GM21526 (cell line): ENCODE measurements at regions not wholly inside any gene's neighbourhood (a gene's known extent, or its start where the extent isn't known, plus 50 kb on each side); places are given as distances from the start of the nearest gene placed in this dataset.
"Not testable (repeated sequence)": the region's sequence is repeated elsewhere in the genome, so short reads cannot be mapped to it uniquely, and the experiment has no call there.

Experiments
- ATAC-seq: cut with Tn5 transposase; IDR thresholded peaks from one replicate; pipeline ENCODE4 v1.9.1; 2021; ENCODE audit warnings: moderate library complexity; ENCODE audit not compliant: unreplicated experiment, low FRiP score

- no peak for ATAC-seq
Observed at GRCh38 chrX:122943918-122944317, 240.2 kb upstream of the GRIA3 start.

DNA sequence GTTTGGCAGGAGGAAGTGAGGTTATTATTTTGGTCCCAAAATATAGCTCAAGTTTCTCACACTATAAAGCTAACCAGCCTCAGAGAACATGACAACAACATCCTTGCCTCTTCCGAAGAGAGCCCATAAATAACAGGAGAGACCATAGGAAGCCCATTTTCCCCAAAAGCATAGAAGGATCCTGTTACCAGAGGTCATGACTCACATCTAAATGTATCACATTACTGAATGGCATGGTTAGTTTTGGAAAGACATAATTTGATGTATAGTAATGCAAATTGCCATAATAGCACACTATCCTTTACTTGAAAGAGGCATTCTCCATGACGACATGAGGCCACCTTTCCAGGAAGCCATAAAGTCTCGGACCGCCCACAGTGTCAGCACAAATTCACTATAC, 238.8 kb upstream of the GRIA3 start:
- no peak for ATAC-seq

- no peak for ATAC-seq
Observed at GRCh38 chrX:122972604-122973003, 211.5 kb upstream of the GRIA3 start.

DNA sequence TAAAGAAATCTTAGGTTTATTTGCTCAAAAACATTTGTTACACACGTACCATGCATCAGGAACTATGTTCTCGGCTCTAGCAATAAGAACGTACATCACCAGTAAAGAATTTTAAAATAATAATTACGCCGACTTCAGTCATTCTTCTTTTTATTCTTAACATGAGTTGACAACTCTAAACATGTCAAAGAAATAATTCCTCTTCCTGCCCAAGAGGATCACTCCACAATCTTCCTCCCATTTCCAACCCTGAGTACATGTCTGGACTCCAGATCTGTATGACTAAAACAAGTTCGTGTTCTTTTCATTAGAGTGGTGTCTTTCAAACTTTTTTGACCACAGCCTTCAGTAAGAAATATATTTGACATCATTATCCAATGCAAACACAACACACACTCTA, 201.6 kb upstream of the GRIA3 start:
- ATAC-seq, result no peak

DNA sequence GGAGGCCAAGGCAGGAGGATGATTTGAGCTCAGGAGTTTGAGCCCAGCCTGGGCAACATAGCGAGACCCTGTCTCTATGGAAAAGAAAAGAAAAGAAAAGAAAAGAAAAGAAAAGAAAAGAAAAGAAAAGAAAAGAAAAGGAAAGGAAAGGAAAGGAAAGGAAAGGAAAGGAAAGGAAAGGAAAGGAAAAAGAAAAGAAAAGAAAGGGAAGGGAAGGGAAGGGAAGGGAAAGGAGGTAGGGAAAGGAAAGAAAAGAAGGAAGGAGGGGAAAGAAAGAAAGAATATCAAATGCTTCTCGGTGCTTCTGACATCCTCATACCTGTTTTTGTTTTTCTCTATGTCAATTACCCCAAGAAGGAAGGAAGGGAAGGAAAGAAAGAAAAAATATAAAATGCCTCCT, 181.2 kb upstream of the GRIA3 start:
- not testable (repeated sequence) for ATAC-seq

GRCh38 chrX:123013141-123013540, 170.9 kb upstream of the GRIA3 start:
- no peak for ATAC-seq

- no peak for ATAC-seq
Observed at GRCh38 chrX:123036401-123036800, 147.7 kb upstream of the GRIA3 start.

DNA sequence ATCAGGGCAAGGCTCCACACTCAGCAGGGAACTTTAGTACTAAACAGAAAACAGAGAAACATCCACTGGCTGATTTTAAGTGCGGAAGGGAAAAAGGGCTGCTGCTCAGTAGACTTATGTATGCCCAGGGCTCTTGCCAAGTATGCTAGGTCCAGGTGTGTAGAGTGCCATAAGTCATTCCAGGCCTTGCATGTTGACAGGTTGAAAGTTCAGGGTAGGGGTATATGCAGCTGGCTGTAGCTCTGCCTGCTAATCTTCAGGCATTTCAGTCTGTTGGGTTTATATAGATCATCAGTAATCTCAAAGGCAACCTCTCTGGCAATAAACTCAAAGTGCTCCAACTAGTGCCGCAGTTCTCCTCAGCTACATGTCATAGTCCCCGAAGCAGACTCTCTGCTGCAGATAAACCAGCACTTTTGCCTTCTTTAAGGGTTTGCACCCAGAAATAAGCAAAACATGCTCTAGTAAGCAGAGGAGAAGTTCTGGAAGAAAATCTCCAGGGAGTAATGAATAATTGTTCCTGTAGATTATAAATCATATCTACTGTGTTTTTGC, 134.9 kb upstream of the GRIA3 start:
- no peak for ATAC-seq

- ATAC-seq, result no peak
Observed at GRCh38 chrX:123060986-123061385, 123.1 kb upstream of the GRIA3 start.

DNA sequence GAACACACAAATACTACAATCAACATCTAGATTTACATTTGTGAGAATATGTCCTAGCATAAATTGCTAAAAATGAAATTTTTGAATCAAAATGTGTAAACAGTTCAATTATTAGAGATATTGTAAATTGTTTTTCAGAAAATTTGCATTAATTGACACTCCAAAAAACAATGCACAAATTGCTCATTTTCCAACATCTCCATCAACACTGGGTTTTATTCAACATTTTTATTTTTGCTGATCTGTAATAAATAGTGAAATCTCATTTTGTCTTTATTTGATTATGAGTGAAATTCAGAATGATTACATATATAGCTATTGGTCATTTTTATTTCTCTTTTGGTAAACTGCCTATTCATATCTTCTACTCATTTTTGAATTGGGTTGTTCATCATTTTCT, 120.0 kb upstream of the GRIA3 start:
- no peak for ATAC-seq

- ATAC-seq, result no peak
Observed at GRCh38 chrX:123072686-123073385, 111.2 kb upstream of the GRIA3 start.

DNA sequence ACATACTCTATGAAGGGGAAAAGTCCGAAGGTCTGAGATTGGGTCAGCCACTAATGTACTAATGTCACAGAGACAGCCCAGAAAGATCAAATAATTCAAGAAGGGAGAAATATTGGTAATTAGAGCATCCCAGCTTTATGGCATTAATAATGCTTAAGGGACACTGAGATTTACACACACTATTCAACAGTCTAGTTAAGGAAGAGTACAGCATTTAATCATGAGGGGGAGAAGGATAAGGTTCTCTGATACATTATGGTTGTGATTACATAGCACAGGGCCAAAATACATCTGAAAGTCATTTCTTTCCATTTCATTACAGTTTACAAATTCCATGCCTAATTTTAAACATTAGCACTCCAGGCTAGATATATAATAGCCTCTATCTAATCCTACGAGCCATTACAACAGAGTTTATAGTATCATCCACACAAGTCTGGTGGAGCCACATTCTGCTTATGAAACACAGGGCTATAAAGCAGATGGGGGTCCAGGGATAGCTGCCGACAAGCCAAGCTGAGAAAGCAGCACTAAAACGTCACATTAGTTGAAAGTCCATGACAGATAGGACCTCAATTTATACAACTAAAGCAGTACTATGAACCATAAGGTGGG, 108.0 kb upstream of the GRIA3 start:
- no peak for ATAC-seq

- no peak for ATAC-seq
Observed at GRCh38 chrX:123077631-123078030, 106.4 kb upstream of the GRIA3 start.

- ATAC-seq, result no peak
Observed at GRCh38 chrX:123080065-123080464, 104.0 kb upstream of the GRIA3 start.

DNA sequence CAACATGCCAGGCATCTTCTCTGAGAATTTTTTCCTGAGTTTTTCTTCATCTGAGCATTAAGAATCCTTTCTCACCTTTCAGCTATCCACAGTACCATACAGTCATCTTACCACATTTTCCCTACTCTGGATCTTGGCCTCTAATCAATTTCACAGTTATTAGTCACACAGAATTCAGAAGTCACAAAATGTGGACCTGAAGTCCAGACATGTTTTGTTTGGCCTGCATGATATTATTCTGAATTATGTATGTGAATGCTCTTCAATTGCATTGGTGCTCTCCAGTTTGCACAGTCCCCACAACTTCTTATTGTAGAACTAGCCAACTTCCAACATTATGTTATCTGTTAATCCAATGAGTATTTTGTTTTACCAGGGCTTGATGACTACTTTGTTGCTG, 102.3 kb upstream of the GRIA3 start:
- ATAC-seq, result no peak

GRCh38 chrX:123083924-123084323, 100.2 kb upstream of the GRIA3 start:
- no peak for ATAC-seq

DNA sequence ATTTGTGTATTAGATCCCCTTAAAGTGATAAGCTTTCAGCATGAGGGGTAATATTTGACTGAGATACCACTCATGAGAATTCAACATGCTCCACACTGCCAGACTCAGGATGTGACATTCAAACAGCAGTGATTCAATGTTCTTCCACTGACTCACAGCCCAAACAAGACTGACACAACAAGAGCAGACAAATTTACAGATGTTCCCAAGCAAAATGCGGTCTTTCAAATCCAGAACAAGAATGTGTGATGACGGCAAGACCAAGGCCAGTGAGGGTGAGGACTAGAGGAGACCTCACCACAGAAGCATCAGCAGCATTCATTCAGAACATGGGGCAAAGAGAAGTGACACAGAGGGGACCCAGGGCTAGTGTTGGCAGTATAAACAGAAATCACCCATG, 99.3 kb upstream of the GRIA3 start:
- ATAC-seq, result no peak

DNA sequence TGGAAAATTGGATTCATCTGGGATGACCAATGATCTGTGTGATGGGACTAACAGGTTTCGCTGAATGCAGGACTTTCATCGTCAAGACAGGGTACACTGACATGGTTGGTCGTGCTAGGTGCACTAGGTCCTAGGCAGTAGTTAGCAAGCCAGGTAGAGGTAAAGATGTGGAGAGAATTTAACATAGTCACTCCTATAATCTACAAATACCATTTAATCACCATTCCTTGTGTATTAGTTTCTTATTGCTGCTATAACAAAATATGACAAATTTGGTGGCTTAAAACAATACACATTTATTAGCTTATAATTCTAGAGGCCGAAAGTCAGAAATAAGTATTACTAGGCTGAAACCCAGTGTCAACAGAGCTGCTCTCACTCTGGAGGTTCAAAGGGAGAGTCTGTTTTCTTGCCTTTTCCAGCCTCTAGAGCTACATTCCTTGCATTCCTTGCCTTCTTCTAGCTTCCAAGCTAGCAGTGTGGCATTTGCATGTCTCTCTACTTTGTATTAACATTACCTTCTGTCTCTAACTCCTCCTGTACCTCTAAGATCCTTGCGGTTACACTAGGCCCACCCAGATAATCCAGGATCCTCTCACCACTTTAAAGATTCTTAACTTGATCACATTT, 98.7 kb upstream of the GRIA3 start:
- no peak for ATAC-seq

DNA sequence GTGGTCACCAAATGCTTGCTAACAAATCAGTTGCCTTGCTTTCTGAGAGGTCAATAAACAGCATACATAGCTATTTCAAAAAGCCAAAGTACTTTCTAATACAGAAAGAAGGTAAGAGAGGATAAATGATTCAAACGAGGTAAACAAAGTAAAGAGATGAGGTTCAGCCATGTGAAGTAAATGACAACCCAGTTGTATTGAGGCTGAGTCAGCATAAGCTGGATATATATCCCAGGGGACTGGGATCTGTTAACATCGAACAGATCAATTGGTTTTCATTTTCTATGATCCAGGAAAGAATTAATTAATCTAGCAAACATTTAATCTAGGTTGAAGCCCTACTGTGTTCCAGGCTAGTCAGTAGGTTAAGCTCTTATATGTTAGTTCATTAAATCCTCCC, 97.3 kb upstream of the GRIA3 start:
- ATAC-seq, result no peak

DNA sequence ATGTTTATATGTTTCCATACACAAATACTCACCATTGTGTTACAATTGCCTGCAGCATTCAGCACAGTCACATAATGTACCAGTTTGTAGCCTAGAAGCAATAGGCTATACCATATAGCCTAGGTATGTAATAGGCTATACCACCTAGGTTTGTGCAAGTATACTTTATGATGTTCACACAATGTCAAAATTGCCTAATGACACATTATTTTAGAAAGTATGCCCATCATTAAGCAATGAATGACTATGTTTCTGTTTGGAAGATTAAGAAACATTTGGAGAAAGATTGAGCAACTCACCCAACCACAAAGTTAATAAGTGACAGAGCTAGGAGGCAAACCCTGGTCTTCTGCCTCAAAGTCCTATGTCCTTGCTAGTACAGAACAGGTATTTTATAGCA, 96.8 kb upstream of the GRIA3 start:
- no peak for ATAC-seq

DNA sequence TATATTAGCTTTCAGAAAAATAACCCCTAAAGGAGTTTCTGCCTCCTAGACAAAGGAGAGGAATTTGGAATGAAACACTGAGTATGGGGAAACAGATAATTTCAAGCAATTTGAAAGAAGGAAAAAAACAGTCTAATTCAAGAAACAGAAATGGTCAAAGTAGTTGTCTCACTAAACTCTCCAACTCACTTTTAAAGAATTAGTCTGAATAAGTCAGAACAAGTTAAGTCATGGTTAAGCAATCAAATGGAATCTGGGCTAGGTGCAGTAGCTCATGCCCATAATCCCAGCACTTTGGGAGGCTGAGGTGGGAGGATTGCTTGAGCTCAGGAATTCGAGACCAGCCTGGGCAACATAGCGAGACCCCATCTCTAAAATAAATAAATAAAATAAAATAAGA, 95.7 kb upstream of the GRIA3 start:
- ATAC-seq, result no peak

DNA sequence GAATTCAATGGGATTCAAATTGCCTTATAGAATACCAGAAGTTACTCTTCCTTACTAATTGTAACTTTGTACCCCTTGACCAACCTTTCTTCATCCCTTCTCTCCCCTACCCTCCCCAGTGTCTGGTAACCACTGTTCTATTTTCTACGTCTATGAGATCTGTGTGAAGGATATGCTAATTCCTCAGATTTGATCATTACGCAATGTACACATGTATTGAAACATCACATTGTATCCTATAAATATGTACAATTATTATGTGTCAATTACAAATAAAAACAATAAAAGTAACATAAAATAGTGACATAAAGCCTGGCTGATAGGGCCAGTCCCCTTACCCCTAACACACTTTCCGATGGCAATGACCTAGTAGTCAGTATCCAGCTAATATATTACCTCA, 95.1 kb upstream of the GRIA3 start:
- no peak for ATAC-seq
